ENCODE measurements at regions not wholly inside any gene's neighbourhood (a gene's known extent, or its start where the extent isn't known, plus 50 kb on each side); places are given as distances from the start of the nearest gene placed in this dataset.

- Histone ChIP-seq H2AFZ (ENCODE audit: low read length) (no peak overlapping the region), H3K4me2 (ENCODE audit: insufficient read depth, low read length) (no peak overlapping the region), H4K20me1 (ENCODE audit: insufficient read depth, low read length) (no peaks in the 10 kb centered on the region), H3K36me3 (ENCODE audit: insufficient read depth, low read length) (no peaks in the 10 kb centered on the region), H3K4me1 (ENCODE audit: insufficient read depth, low read length) (no peaks in the 10 kb centered on the region), H3K27me3 (ENCODE audit: insufficient read depth, low read length) (no peaks in the 10 kb centered on the region), H3K27ac (ENCODE audit: low read depth, low read length) (no peak overlapping the region), H3K4me3 (ENCODE audit: insufficient read depth, low read length) (no peak overlapping the region), H3K9me3 (ENCODE audit: low read depth, low read length) (no peaks in the 10 kb centered on the region), H3K79me2 (ENCODE audit: insufficient read depth, low read length) (no peaks in the 10 kb centered on the region)
- DNase-seq (ENCODE audit: insufficient read length, low spot score, missing footprints), result no peak
- TF ChIP-seq CTCF (IDR thresholded peaks at IDR 0.05; ENCODE audit: extremely low read depth, low read depth, low read length), result no peak
Measured at GRCh38 chr16:73743665-73744496, 552.7 kb upstream of the PSMD7 start.

- Histone ChIP-seq H2AFZ (ENCODE audit: low read length) (no peak overlapping the region), H3K36me3 (ENCODE audit: insufficient read depth, low read length) (no peaks in the 10 kb centered on the region), H3K79me2 (ENCODE audit: insufficient read depth, low read length) (no peaks in the 10 kb centered on the region), H3K9me3 (ENCODE audit: low read depth, low read length) (no peaks in the 10 kb centered on the region), H3K4me3 (ENCODE audit: insufficient read depth, low read length) (no peak overlapping the region), H3K27me3 (ENCODE audit: insufficient read depth, low read length) (no peaks in the 10 kb centered on the region), H4K20me1 (ENCODE audit: insufficient read depth, low read length) (no peaks in the 10 kb centered on the region), H3K27ac (ENCODE audit: low read depth, low read length) (no peak overlapping the region), H3K4me1 (ENCODE audit: insufficient read depth, low read length) (peaks cover 10% of the 10 kb centered on the region), H3K4me2 (ENCODE audit: insufficient read depth, low read length) (no peak overlapping the region)
- TF ChIP-seq CTCF (IDR thresholded peaks at IDR 0.05; ENCODE audit: extremely low read depth, low read depth, low read length), result no peak
- peak; percentile 9 for DNase-seq (ENCODE audit: insufficient read length, low spot score, missing footprints)
Measured at GRCh38 chr16:73739049-73739769, 557.4 kb upstream of the PSMD7 start.

GRCh38 chr16:73738266-73738665 lies 558.3 kb upstream of the PSMD7 start:
- H3K4me1 ChIP-seq (ENCODE audit: insufficient read depth, low read length), result peaks cover 10% of the 10 kb centered on the region
- no peaks in the 10 kb centered on the region for H3K79me2 ChIP-seq (ENCODE audit: insufficient read depth, low read length)
- H3K27ac ChIP-seq (ENCODE audit: low read depth, low read length), result no peak overlapping the region
- no peak overlapping the region for H3K4me2 ChIP-seq (ENCODE audit: insufficient read depth, low read length)
- no peak for TF ChIP-seq CTCF (IDR thresholded peaks at IDR 0.05; ENCODE audit: extremely low read depth, low read depth, low read length)
- DNase-seq (ENCODE audit: insufficient read length, low spot score, missing footprints), result no peak
- H3K36me3 ChIP-seq (ENCODE audit: insufficient read depth, low read length), result no peaks in the 10 kb centered on the region
- H4K20me1 ChIP-seq (ENCODE audit: insufficient read depth, low read length), result no peaks in the 10 kb centered on the region
- no peak overlapping the region for H2AFZ ChIP-seq (ENCODE audit: low read length)
- no peak overlapping the region for H3K4me3 ChIP-seq (ENCODE audit: insufficient read depth, low read length)
- H3K9me3 ChIP-seq (ENCODE audit: low read depth, low read length), result no peaks in the 10 kb centered on the region
- H3K27me3 ChIP-seq (ENCODE audit: insufficient read depth, low read length), result no peaks in the 10 kb centered on the region

- Histone ChIP-seq H3K36me3 (ENCODE audit: insufficient read depth, low read length) (no peaks in the 10 kb centered on the region), H4K20me1 (ENCODE audit: insufficient read depth, low read length) (no peaks in the 10 kb centered on the region), H3K4me3 (ENCODE audit: insufficient read depth, low read length) (no peak overlapping the region), H3K9me3 (ENCODE audit: low read depth, low read length) (no peaks in the 10 kb centered on the region), H3K27me3 (ENCODE audit: insufficient read depth, low read length) (no peaks in the 10 kb centered on the region), H3K4me2 (ENCODE audit: insufficient read depth, low read length) (no peak overlapping the region), H3K79me2 (ENCODE audit: insufficient read depth, low read length) (no peaks in the 10 kb centered on the region), H3K4me1 (ENCODE audit: insufficient read depth, low read length) (peaks cover 10% of the 10 kb centered on the region), H2AFZ (ENCODE audit: low read length) (no peak overlapping the region), H3K27ac (ENCODE audit: low read depth, low read length) (no peak overlapping the region)
- no peak for TF ChIP-seq CTCF (IDR thresholded peaks at IDR 0.05; ENCODE audit: extremely low read depth, low read depth, low read length)
- no peak for DNase-seq (ENCODE audit: insufficient read length, low spot score, missing footprints)
Measured at GRCh38 chr16:73737637-73738036, 559.0 kb upstream of the PSMD7 start.
